ENCODE measurements at regions not wholly inside any gene's neighbourhood (a gene's known extent, or its start where the extent isn't known, plus 50 kb on each side); places are given as distances from the start of the nearest gene placed in this dataset.

GRCh38 chr15:46452297-46452820 is 817.5 kb downstream of the SQOR start (continued):
- no peak for TF ChIP-seq ZBTB11 (CRISPR knock-in tag; IDR thresholded peaks at IDR 0.05)
- no peak for TF ChIP-seq SREBF1 (IDR thresholded peaks at IDR 0.05; ENCODE audit: low read length)
- no peak for TF ChIP-seq HSF1 (IDR thresholded peaks at IDR 0.05; ENCODE audit: low read depth, low read length)
- TF ChIP-seq RCOR1 (conservative IDR thresholded peaks at IDR 0.05; ENCODE audit: low read depth, low read length) = no peak
- TF ChIP-seq CBX5 (IDR thresholded peaks at IDR 0.05; ENCODE audit: low read depth) = no peak
- TF ChIP-seq POLR2AphosphoS2 (IDR thresholded peaks at IDR 0.05; ENCODE audit: low read depth, low read length) = no peak

- Histone ChIP-seq H3K79me2 (ENCODE audit: control insufficient read depth, insufficient read depth, low read length) (no peaks in the 10 kb centered on the region), H3K27me3 (replicated peaks in 1 of 2; ENCODE audit: control insufficient read depth in 2 of 2, insufficient read depth in 2 of 2, low read length in 1 of 2) (no peaks in the 10 kb centered on the region), H2AFZ (ENCODE audit: control insufficient read depth, low read depth, low read length) (no peak overlapping the region), H3K4me3 (no peak overlapping the region), H3K9me3 (replicated peaks; ENCODE audit: control insufficient read depth, insufficient read depth, low read length) (no peaks in the 10 kb centered on the region; the same call in 2 of the 3 replicates), H3K27ac (ENCODE audit: control insufficient read depth, insufficient read depth) (no peak overlapping the region), H4K20me1 (ENCODE audit: control insufficient read depth, insufficient read depth) (no peaks in the 10 kb centered on the region), H3K4me1 (ENCODE audit: control insufficient read depth, insufficient read depth, low read length) (no peaks in the 10 kb centered on the region), H3K36me3 (ENCODE audit: control insufficient read depth in 2 of 2, insufficient read depth in 2 of 2, low read length in 1 of 2) (no peaks in the 10 kb centered on the region), H3K9ac (ENCODE audit: control insufficient read depth, insufficient read depth, low read length) (no peak overlapping the region), H3K4me2 (ENCODE audit: control insufficient read depth, insufficient read depth) (no peak overlapping the region)
- POLR2A ChIA-PET = no interaction called here
- TF ChIP-seq DPF2 (IDR thresholded peaks at IDR 0.05) (no peak), GATAD2B (conservative IDR thresholded peaks at IDR 0.05; ENCODE audit: low read depth) (no peak), ZNF274 (IDR thresholded peaks at IDR 0.05; ENCODE audit: insufficient read depth, insufficient read length) (no peak), ZNF592 (IDR thresholded peaks at IDR 0.05) (no peak), SP1 (IDR thresholded peaks at IDR 0.05; ENCODE audit: low read depth, low read length) (no peak), STAT1 (conservative IDR thresholded peaks at IDR 0.05) (no peak)
- SMC1A ChIA-PET (ENCODE audit: uncharacterized antibody, unreplicated experiment) = no interaction called here
- CTCF ChIA-PET = no interaction called here
- WGBS (ENCODE audit: insufficient coverage, insufficient replicate concordance, low lambda C conversion rate, missing lambda C conversion rate) = 25% methylated on average over 2 of the region's 2 CpGs
- in situ Hi-C loops (cut with MboI) (no loop called here), intact Hi-C loops (cut with micrococcal nuclease; ENCODE audit: unreplicated experiment) (no loop called here)
- DNase-seq (ENCODE audit: low read depth, low spot score) (no peak), ATAC-seq (no peak), FAIRE-seq (no peak)
- RAD21 ChIA-PET (ENCODE audit: unreplicated experiment) = no interaction called here
- no TSS peak for BruUV-seq (replicated peaks)
Observed at GRCh38 chr15:46456456-46456855, 821.6 kb downstream of the SQOR start.

Data from GM12878 (cell line).